ENCODE measurements at regions not wholly inside any gene's neighbourhood (a gene's known extent, or its start where the extent isn't known, plus 50 kb on each side); places are given as distances from the start of the nearest gene placed in this dataset.
"Not testable (repeated sequence)": the region's sequence is repeated elsewhere in the genome, so short reads cannot be mapped to it uniquely, and the experiment has no call there.

DNA sequence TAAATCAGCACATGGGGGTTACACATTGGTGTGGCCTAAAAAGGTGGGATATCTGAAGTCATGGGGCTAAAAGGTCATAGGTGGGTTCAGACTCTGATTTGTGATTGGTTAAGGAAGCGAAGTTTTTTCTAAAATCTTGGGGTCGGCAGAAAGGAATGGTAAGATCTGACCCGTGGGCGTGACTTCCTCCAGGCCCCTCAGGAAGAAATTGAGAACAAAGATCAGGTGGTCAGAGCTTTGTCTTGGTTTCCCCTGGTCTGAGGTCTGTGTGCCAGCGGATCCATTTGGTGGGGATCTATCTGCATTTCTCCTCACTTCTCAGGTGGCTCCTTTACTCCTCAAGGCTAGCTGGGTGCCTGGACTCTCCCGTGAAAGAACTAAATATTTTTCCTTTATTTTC lies 302.8 kb downstream of the ABCC12 start:
- DNase-seq, result no peak

DNA sequence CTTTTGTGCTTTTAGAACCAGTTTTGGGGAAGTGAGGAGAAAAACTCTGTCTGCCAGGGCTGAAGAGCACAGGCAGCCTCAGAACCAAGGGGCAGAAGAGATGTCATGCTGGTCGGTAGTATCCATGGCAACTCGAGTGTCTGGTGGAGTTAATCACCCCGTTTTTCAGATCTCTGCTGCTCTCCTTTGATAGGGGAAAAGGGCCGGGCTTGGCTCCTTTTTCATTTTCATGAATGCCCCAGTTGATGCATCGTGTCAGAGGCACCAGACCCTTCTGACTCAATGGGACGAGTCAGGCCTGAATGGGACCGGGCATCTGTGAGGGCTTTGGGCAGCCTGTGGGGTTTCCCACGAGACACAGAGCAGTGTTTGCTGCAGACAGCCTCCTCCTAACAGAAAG lies 304.6 kb downstream of the ABCC12 start:
- no peak for DNase-seq

DNA sequence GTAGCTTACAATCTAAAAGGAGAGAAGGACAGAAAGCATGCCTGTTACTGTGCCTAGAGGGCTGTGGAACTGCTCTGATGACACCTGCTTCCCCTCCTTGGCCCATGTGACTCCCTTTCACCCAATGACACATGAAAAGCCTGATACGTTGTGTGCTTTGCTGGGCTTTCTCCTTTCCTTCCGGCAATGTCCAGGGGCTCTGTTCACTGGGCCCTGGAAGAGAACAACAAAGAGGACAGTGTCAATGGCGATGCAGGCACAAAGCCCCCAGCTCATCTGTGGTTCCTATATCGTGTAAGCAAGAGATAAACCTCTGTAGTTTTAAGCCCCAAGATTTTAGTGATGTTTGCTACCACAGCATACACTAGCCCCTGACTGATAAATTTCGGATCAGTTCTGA lies 306.1 kb downstream of the ABCC12 start:
- no peak for DNase-seq

DNA sequence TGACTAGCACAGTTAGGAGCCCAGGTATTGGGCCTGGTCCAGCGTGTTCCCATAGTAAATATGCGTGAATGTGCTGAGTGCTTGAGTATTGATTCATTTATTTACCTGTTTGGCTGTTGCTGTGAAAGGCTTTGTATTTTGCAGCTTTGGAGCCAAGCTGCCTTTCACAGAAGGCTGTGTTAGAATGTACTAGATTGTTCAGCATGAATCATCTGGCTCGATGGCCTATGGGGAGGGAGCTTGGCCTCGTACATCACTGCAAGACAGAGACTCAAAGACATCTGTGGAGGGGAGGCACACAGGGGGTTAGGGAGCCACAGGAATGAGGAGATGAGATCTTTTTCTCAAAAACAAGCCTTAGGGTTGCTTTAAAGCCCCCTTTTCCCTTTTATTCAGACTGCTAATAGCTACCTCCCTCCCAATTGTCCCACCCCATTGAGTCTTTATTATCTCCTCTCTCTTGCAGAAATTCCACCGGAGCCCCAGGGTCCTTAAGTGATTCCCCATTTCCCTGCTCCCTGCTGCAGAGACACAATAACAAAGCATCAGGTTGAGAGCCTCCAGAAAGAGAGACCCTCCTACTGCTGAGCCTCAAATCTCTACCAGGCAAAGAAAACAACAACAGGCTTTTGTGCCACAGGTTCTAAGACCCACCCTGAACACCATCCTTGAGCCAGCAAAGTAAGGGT lies 307.2 kb downstream of the ABCC12 start:
- no peak for DNase-seq

DNA sequence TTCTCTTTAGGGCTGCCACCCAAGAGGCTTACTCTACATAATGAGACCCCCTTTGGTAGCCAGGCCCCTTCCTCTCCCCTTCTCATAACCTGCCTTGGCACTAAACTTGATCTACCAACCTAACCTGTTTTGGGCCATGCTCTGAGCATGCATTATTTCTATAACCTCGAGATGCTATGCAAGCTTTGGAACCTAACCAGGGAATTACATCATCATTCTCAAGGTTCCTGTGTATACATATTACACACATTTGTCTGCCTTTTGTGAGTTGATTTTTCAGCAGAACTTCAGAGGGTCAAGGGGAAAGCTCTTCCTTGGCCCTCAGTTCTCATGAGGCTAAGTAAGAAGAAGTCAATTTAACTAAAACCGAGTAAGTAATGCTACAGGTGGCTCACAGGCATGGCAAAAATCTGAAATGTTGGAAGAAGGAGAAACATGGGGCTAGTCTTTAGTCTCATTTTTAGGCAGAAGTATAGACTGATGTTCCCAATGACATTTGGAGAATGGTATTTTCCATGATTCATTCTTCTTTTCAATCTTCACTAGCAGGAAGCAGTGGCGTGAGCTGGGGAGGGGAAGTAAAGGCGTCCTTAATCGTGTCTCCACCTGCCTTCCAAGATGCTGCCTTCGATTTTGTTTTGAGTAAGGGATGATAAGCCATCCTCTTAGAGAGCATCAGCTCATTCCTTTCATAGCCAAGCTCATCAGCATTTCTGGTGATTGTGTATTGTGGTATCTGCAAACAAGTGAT lies 308.4 kb downstream of the ABCC12 start:
- no peak for DNase-seq

DNA sequence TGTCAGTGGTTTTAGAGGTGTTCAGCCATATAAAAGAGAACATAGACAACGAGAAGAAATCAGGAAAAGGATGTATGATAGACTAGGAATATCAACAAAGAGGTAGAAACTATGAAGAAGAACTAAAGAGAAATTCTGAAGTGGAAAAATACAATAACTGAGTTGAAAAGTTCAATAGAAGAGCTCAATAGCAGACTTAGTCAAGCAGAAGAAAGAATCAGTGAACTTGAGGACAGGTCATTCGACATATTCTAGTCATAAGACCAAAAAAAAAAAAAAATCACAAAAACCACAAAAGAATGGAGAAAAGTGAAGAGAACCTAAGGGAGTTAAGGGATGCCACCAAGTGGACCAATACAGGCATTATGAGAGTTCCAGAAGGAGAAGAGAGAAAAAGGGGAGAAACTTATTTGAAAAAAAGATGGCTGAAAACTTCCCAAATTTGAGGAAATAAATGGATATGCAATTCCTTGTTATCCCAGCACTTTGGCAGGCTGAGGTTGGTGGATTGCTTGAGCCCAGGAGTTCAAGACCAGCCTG lies 321.2 kb downstream of the ABCC12 start:
- no peak for DNase-seq

DNA sequence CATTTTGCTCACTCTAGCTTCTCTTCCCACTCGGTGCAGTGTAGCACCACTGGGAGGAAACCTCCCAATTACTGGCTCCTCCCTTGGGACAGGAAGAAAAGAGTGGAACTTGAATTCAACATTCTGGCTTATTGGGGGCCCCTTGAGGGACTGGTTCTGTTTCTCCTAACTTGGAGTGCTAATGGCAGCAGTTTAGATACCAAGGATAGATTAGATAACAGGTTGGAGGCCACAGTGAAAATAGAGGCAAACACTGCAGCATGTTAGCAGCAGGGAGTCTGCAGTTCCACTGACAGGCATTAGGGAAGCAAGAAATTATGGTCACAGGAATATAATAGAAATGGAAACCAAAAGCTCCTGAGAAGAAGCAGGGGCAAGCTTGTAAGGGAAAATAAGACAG lies 322.0 kb downstream of the ABCC12 start:
- DNase-seq, result no peak

DNA sequence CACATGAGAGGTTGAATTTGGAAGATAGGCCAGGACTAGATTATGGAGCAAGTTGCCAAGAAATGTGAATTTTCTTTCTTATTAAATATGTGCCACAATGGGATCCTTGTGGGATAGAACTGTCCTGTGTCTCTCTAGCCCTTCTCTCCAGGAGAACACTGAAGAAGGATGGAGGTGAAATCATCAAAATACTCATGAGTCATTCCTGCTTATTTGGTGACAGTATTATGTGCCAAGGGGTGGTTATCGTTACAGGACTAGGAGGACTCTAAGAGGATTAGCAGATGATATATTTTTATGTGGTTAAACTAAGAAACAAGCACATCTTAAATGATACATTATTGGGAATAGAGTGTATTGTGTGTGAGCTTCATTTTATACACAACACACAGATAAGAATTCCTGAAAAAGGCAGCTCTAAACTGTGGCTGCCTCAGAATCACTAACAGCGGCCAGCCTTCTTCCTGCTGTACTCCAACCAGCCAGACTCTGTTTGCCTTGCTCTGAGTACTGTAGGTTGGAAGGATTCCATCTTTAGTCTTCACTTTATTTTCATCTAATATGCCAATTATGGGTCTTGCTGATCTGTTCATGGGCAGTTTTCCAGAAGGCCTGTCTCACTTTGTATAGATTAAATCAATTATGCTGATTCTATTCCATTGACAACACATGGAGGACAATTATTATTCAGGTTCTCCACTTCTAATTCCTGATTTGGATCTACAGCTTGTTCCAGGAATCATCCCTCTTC lies 325.8 kb downstream of the ABCC12 start:
- DNase-seq, result no peak

DNA sequence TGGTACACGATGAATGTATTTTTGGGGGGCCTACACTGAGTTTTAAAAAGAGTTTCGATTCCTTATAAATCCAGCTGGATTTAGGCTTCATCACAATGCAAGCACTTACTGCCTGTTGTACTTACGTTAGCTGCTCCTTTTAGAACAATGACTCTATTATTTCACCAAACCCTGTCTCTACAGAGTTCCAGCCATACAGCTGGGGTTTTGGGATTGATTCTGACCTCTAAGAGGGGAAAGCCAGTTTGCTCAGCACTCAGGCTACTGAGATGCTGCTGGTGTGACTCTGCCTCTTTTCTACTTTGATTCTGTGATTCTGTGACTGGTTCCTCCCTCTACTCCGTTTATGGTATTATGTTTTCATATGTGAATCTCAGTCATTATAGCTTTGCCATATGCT lies 329.7 kb downstream of the ABCC12 start:
- DNase-seq, result peak in 1 of 2 experiments; percentile 21

DNA sequence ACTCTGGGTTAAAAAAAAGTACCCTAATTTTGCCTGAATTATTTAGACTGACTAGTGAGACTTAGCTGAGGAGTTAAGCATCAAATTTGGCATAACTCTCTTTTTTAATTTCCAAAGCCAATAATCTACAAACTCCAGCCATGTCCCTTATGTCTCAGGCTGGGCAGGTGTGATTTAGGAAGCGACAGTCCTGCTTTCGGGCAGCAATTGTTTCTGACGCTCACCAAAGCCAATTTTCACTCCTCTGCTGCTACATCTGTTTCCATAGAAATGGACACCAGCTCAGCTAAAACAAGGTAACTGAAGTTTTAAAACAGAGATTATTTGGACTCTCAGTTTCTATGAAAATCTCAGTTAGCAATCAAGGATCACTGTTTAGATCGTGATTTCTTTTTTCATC lies 338.7 kb downstream of the ABCC12 start:
- DNase-seq, result no peak

DNA sequence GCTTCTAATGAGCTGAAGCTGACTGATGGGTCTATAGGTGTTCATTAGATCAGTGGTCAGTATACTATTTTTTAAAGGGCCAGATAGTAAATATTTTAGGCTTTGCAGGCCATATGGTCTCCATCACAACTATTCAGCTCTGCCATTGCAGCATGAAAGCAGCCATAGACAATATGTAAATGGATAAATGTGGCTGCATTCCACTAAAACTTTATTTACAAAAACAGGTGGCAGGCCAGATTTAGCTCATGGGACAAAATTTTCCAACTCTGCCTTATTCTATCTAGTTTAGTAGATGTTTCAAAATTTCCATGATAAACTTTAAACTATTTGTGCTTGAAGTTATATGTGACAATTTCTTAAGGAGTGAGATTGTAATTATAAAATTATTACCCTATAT lies 339.3 kb downstream of the ABCC12 start:
- no peak for DNase-seq

DNA sequence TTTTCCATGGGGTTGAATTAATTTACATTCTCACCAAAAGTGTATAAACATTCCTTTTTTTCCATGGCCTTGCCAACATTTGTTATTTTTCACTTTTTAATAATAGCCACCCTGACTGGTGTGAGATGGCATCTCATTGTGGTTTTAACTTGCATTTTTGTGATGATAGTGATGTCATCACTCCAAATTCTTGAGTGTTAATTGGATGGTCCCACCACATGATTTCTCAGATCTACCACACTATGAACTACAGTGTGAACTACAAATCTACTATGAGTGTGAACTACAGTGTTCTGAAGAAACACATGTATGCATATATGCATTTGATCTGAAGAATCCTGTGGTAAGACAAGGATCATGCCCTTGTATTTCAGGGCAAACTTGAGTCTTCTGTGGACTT lies 340.1 kb downstream of the ABCC12 start:
- DNase-seq, result no peak

DNA sequence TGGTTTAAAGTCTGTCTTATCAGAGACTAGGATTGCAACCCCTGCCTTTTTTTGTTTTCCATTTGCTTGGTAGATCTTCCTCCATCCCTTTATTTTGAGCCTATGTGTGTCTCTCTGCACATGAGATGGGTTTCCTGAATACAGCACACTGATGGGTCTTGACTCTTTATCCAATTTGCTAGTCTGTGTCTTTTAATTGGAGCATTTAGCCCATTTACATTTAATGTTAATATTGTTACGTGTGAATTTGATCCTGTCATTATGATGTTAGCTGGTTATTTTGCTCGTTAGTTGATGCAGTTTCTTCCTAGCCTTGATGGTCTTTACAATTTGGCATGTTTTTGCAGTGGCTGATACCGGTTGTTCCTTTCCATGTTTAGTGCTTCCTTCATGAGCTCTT lies 344.0 kb downstream of the ABCC12 start:
- DNase-seq, result not testable (repeated sequence)

DNA sequence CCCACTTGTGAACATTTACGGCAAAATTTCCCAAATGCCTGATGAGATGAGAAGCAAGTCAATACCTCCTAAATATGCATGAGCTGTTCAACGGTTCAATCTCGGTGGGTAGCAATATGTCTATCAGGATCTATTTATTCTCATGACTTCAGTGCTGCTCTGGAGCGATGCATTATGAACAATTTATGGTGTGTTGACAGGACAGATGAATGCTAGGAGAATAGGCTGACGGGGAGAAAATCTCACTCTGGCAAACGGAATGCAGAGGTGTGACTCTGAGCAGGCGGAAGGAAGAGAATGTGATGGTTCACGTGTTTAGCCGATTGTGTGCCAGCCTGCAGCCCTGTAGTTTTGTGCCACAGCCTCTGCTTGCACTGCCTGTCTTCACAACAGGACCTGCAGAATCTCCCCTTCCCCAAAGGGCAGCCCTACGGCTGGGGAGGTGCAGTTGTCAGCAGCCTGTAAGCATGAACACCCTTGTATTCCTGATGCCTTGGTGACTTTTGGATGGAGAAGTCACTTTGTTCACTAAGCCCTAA lies 345.2 kb downstream of the PHKB start:
- DNase-seq, result no peak

DNA sequence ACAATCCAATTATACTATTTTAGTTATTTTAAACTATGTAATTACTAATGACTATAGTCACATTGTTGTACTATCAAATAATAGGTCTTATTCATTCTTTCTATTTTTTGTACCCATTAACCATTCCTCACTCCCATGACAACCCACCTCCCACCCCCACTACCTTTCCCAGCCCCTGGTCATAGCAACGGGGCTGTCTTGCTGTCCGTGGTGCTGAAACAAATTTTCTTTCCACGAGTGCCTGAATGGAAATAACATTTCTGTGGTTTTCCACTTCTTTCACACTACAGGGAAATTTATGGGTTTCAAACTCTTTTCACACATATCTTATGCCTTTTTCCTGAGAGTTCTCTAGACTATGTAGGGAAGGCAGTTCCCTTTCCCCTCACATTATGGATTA lies 326.6 kb downstream of the PHKB start:
- DNase-seq, result no peak

DNA sequence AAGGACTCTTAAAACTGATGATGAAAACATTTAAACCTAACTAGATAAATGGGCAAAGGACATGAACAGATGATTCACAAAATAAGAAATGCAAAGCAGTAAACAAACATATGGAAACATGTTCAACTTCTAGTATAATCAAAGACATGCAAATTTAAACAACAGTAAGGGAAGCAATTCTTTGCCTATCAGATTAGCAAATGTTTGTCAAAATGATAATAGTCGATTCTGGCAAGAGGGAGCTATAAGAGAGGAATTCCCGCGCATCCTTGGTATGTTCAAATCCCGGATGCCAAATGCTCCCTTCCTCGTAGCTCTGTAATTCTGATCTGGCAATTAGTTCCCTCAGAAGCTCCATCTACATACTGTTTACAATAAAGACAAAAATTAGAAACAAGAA lies 320.5 kb downstream of the PHKB start:
- DNase-seq, result peak; percentile 38 to 39

DNA sequence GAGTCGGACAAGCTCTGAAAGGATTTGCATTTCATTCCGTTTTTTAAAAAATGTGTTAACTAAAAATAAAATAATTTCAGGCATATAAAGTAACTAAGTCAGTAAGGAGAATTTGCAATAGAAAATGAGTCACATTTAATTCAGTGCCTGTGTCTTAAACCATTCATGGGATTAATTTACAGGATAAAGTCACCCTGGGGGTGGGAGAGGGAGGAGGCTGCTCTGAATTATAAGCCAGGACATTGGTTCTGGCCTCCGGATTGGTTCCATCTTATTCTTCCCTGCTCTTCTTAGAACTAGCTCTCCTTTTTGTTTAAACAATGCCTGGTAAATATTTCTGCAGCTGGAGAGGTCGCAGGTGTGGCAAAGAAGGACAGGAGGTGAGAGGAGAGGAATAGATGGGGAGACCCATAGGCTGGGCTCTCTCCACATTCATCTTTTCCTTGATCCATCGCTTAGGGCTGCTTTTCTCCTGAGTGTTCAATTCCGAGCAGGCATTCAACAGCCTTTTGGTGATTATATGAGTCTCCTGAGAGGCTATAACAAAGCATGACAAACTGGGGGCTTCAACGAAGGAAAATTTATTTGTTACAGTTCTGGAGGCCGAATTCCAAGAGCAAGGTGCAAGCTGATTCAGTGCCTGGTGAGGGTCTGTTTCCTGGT lies 319.2 kb downstream of the PHKB start:
- DNase-seq, result no peak

DNA sequence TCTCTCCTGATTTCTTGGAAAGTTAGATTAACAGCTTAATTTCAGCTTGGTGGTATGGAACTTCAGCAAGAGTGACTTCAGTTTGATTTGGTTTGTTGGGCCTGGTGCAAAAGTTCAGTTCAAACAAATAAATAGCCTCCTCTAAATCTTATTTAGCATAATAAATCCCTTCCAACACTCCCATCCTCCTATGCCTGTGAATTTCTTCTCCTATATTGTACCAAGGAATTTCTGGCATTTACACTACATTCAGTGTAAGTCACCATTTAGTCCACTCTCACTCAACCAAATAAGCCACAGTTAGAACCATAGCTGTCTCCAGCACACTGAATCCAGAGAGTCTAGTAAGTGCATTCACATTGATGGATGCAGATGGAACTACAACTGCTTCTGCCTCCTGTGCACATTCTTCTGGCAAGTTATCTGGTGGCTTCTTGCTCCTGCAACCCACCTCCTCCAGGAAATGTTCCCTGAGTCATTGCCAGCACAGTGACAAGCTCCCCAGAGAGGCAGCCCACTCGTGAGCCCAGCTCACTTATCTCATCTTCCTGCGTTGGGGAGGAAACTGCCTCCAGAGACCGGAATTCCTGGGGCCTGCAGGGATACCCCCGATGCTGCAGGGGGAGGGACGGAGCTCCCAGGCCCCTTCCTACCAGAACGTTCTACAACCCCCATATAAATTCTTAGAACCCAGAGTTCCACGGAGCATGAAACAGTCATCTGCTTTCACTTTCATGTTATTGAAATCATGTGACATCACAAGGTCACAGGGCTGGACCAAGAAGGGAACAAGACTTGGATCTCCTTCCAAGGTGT lies 318.3 kb downstream of the PHKB start:
- no peak for DNase-seq

DNA sequence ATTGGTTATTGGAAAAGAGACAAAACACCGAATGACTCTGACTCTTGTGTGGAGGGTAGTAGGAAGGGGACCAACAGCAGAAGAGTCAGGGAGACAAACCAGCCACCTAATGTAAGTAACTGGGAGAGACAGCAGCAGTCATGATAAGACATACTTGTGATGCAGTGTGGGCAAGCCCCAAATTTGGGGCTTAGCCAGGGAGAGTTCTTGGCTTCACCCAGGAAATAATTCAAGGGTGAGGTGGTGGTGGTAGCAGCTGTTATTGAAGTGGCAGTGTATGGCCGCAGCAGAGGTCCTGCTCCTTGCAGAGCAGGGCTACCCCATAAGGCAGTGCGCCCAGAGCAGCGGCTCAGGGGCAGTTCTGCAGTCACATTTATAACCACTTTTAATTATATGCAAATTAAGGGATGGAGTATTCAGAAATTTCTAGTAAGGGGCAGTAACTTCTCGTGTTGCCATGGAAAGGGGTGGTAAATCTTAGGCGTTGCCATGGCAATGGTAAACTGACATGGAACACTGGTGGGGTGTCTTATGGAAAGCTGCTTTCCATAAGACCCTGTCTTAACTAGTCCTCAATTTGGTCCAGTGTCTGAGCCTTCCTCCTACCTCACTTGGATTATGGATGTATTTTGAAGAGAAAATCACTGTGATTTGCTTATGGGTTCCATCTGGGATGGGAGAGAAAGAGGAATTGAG lies 317.1 kb downstream of the PHKB start:
- no peak for DNase-seq

DNA sequence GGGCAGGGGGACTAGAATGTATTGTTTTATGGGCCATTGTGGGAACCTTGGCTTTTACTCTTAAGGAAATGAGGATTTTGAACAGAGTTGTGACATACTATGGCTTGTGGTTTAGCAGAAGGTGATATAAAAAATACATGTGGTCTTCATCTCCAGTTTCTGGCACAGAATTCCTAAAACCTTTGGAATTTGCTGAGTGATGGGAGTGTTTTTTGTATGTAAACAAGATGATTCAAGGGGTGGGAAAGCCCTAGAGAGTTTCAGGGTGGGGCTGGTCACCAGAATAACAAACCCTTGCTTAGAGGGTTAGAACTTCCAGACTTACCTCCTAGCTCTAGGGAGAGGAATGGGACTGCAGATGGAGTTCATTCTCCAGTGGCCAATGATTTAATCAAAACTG lies 316.1 kb downstream of the PHKB start:
- no peak for DNase-seq

DNA sequence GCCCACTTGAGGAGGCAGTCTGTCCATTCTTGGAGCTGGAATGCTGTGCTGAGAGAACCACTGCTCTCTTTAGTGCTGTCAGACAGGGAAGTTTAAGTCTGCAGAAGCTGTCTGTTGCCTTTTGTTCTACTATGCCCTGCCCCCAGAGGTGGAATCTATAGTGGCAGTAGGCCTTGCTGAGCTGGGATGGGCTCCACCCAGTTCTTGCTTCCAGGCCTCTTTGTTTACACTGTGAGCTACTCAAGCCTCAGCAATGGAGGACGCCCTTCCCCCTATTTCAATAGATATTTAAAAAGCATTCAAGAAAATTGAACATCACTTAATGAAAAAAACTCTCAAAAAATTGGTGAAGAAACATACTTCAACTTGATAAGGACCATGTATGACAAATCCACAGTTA lies 313.5 kb downstream of the PHKB start:
- DNase-seq, result peak; percentile 33 to 39
